ENCODE measurements at regions not wholly inside any gene's neighbourhood (a gene's known extent, or its start where the extent isn't known, plus 50 kb on each side); places are given as distances from the start of the nearest gene placed in this dataset.

- TF ChIP-seq CTCF (IDR thresholded peaks at IDR 0.05; ENCODE audit: low read depth, low read length): no peak
- no peak for TF ChIP-seq EZH2phosphoT487 (IDR thresholded peaks at IDR 0.05; ENCODE audit: low read depth)
These were observed 333.9 kb upstream of the ARPP21 start for GRCh38 chr3:35305406-35305805.
